WTC11 (cell line): ENCODE measurements at regions not wholly inside any gene's neighbourhood (a gene's known extent, or its start where the extent isn't known, plus 50 kb on each side); places are given as distances from the start of the nearest gene placed in this dataset.

Experiments
- ATAC-seq: fragments of 200-7000 bp; cut with Tn5 transposase; 2 replicates; pipeline ENCODE4 v1.10.0; 2021; ENCODE audit warnings: mild to moderate bottlenecking, moderate library complexity
- CTCF ChIA-PET: fragments of 300-600 bp; sonication (Branson Sonifier 250); formaldehyde crosslinking; loops from one replicate; lab custom pipeline; 2021; ENCODE audit warnings: antibody characterized with exemption; lab: Charles Lee
- POLR2A ChIA-PET: fragments of 350-600 bp; sonication (Branson Sonifier 250); formaldehyde crosslinking; loops from one replicate; lab custom pipeline; 2021; ENCODE audit warnings: antibody characterized with exemption; lab: Charles Lee
- DNase-seq: peaks from one replicate; pipeline ENCODE4 v3.0.0; 2021; ENCODE audit warnings: low spot score
- H3K27ac Mint-ChIP-seq: 2 replicates; pipeline ENCODE4 v1.8.0; 2021; ENCODE audit warnings: mixed read lengths
- H3K27me3 Mint-ChIP-seq: 2 replicates; pipeline ENCODE4 v1.8.0; 2021; ENCODE audit warnings: low read depth, mild to moderate bottlenecking, moderate library complexity, mixed read lengths
- H3K36me3 Mint-ChIP-seq: 2 replicates; pipeline ENCODE4 v1.8.0; 2021; ENCODE audit warnings: mixed read lengths
- H3K4me1 Mint-ChIP-seq: 2 replicates; pipeline ENCODE4 v1.8.0; 2022; ENCODE audit warnings: mixed read lengths
- H3K4me3 Mint-ChIP-seq: 2 replicates; pipeline ENCODE4 v1.8.0; 2021; ENCODE audit warnings: mild to moderate bottlenecking, moderate library complexity, mixed read lengths
- H3K9me3 Mint-ChIP-seq: 2 replicates; pipeline ENCODE4 v1.8.0; 2021; ENCODE audit warnings: mixed read lengths
- AFF4 ChIP-seq: sonication (generic); formaldehyde crosslinking; IDR thresholded peaks from 2 replicates; pipeline ENCODE4 v1.8.1; 2023; ENCODE audit warnings: mild to moderate bottlenecking, missing genetic modification reagents, borderline replicate concordance
- ATF1 ChIP-seq: sonication (generic); formaldehyde crosslinking; IDR thresholded peaks from 2 replicates; pipeline ENCODE4 v1.8.1; 2023; ENCODE audit warnings: mild to moderate bottlenecking, moderate library complexity, missing genetic modification reagents
- ATF2 ChIP-seq: sonication (generic); formaldehyde crosslinking; IDR thresholded peaks from 2 replicates; pipeline ENCODE4 v1.8.1; 2022; ENCODE audit warnings: low read depth, missing genetic modification reagents, borderline replicate concordance
- CREB1 ChIP-seq: sonication (generic); formaldehyde crosslinking; IDR thresholded peaks from 2 replicates; pipeline ENCODE4 v1.8.0; 2023; ENCODE audit warnings: mild to moderate bottlenecking, missing genetic modification reagents
- ESRRA ChIP-seq: sonication (generic); formaldehyde crosslinking; IDR thresholded peaks from 2 replicates; pipeline ENCODE4 v1.8.1; 2022; ENCODE audit warnings: mild to moderate bottlenecking, missing genetic modification reagents, borderline replicate concordance
- FOXK1 ChIP-seq: sonication (generic); formaldehyde crosslinking; IDR thresholded peaks from 2 replicates; pipeline ENCODE4 v1.8.0; 2022; ENCODE audit warnings: mild to moderate bottlenecking, moderate library complexity, missing genetic modification reagents
- FOXP1 ChIP-seq: sonication (generic); formaldehyde crosslinking; IDR thresholded peaks from 2 replicates; pipeline ENCODE4 v1.8.0; 2022; ENCODE audit warnings: missing genetic modification reagents, mild to moderate bottlenecking, moderate library complexity, borderline replicate concordance
- HMGXB4 ChIP-seq: sonication (generic); formaldehyde crosslinking; IDR thresholded peaks from 2 replicates; pipeline ENCODE4 v1.8.1; 2023; ENCODE audit warnings: mild to moderate bottlenecking, moderate library complexity, missing genetic modification reagents
- IRF1 ChIP-seq: sonication (generic); formaldehyde crosslinking; IDR thresholded peaks from 2 replicates; pipeline ENCODE4 v1.8.0; 2023; ENCODE audit warnings: missing genetic modification reagents
- MAX ChIP-seq: sonication (generic); formaldehyde crosslinking; IDR thresholded peaks from 2 replicates; pipeline ENCODE4 v1.8.0; 2022; ENCODE audit warnings: mild to moderate bottlenecking, missing genetic modification reagents
- SP1 ChIP-seq: sonication (generic); formaldehyde crosslinking; conservative IDR thresholded peaks from 2 replicates; pipeline ENCODE4 v1.8.1; 2022; ENCODE audit warnings: missing genetic modification reagents
- ZNF219 ChIP-seq: sonication (generic); formaldehyde crosslinking; IDR thresholded peaks from 2 replicates; pipeline ENCODE4 v1.8.0; 2023; ENCODE audit warnings: missing genetic modification reagents, mild to moderate bottlenecking, borderline replicate concordance
- ZNF232 ChIP-seq: sonication (generic); formaldehyde crosslinking; IDR thresholded peaks from 2 replicates; pipeline ENCODE4 v1.8.0; 2022; ENCODE audit warnings: mild to moderate bottlenecking, missing genetic modification reagents
- ZNF281 ChIP-seq: sonication (generic); formaldehyde crosslinking; IDR thresholded peaks from 2 replicates; pipeline ENCODE4 v1.8.0; 2023; ENCODE audit warnings: mild to moderate bottlenecking, missing genetic modification reagents
- ZNF423 ChIP-seq: fragments of 250-450 bp; sonication (Bioruptor Pico); IDR thresholded peaks from 2 replicates; pipeline ENCODE4 v2.1.2; 2022; ENCODE audit warnings: mild to moderate bottlenecking, moderate library complexity
- ZNF425 ChIP-seq: fragments of 250-450 bp; sonication (Bioruptor Pico); conservative IDR thresholded peaks from 2 replicates; pipeline ENCODE4 v1.9.0; 2021; ENCODE audit warnings: mild to moderate bottlenecking

GRCh38 chr3:25349095-25349494, 79.0 kb upstream of the RARB start:
- no peaks in the 10 kb centered on the region for H3K36me3 Mint-ChIP-seq
- CTCF ChIA-PET: no interaction called here
- peaks cover 8% of the 10 kb centered on the region for H3K4me1 Mint-ChIP-seq
- no peak overlapping the region for H3K4me3 Mint-ChIP-seq
- no peak; the same call in 1 of the 2 replicates for ATAC-seq
- TF ChIP-seq IRF1 (CRISPR knock-in tag) (no peak), ESRRA (no peak), ZNF281 (no peak), SP1 (CRISPR knock-in tag) (no peak), HMGXB4 (no peak), ATF2 (CRISPR knock-in tag) (no peak)
- TF ChIP-seq, all 79 proteins: peak for 0
- no peaks in the 10 kb centered on the region for H3K27me3 Mint-ChIP-seq
- H3K27ac Mint-ChIP-seq: no peak overlapping the region
- no peak for DNase-seq
- no peaks in the 10 kb centered on the region for H3K9me3 Mint-ChIP-seq
- POLR2A ChIA-PET: no interaction called here

GRCh38 chr3:25349828-25350724, 78.0 kb upstream of the RARB start:
- H3K4me1 Mint-ChIP-seq: peaks cover 8% of the 10 kb centered on the region
- no peaks in the 10 kb centered on the region for H3K9me3 Mint-ChIP-seq
- peak; percentile 32; the same call in 1 of the 2 replicates for ATAC-seq
- POLR2A ChIA-PET: no interaction called here
- H3K27ac Mint-ChIP-seq: no peak overlapping the region
- H3K4me3 Mint-ChIP-seq: no peak overlapping the region
- no peaks in the 10 kb centered on the region for H3K36me3 Mint-ChIP-seq
- CTCF ChIA-PET: no interaction called here
- TF ChIP-seq FOXK1: no peak
- TF ChIP-seq ZNF232 (CRISPR knock-in tag): no peak
- no peak for TF ChIP-seq MAX (CRISPR knock-in tag)
- no peak for TF ChIP-seq ZNF423 (CRISPR knock-in tag)
- no peak for TF ChIP-seq ZNF425 (CRISPR knock-in tag)
- DNase-seq: no peak
- H3K27me3 Mint-ChIP-seq: no peaks in the 10 kb centered on the region

- Mint-ChIP-seq H3K4me1 (peaks cover 8% of the 10 kb centered on the region), H3K27ac (no peak overlapping the region), H3K27me3 (no peaks in the 10 kb centered on the region), H3K36me3 (no peaks in the 10 kb centered on the region), H3K9me3 (no peaks in the 10 kb centered on the region), H3K4me3 (no peak overlapping the region)
- DNase-seq (no peak), ATAC-seq (no peak)
- CTCF ChIA-PET: no interaction called here
- POLR2A ChIA-PET: no interaction called here
- TF ChIP-seq CREB1 (CRISPR knock-in tag) (no peak), ATF1 (no peak), FOXP1 (CRISPR knock-in tag) (no peak), ZNF232 (CRISPR knock-in tag) (no peak), ZNF219 (CRISPR knock-in tag) (no peak), IRF1 (CRISPR knock-in tag) (no peak), SP1 (CRISPR knock-in tag) (no peak), AFF4 (CRISPR knock-in tag) (no peak)
Measured at GRCh38 chr3:25350725-25351114, 77.3 kb upstream of the RARB start.
